Gastroesophageal sphincter (tissue), 3 donors: ENCODE measurements at regions not wholly inside any gene's neighbourhood (a gene's known extent, or its start where the extent isn't known, plus 50 kb on each side); places are given as distances from the start of the nearest gene placed in this dataset.

Experiments
- CTCF ChIP-seq, 4 experiments: fragments of 200-600 bp in 2 of 4; fragments of 450-650 bp in 2 of 4; sonication (generic) in 1 of 4; IDR thresholded peaks; one replicate each; pipeline ENCODE4 v1.5.1; 2017 to 2019; ENCODE audit warnings: antibody characterized with exemption in 4 of 4, mild to moderate bottlenecking in 2 of 4, moderate library complexity in 2 of 4
- EP300 ChIP-seq: sonication (generic); formaldehyde crosslinking; IDR thresholded peaks from one replicate; pipeline ENCODE4 v1.6.1; 2017; ENCODE audit warnings: antibody characterized with exemption, mild to moderate bottlenecking
- POLR2A ChIP-seq, 2 donors: fragments of 450-650 bp; IDR thresholded peaks; one replicate each; pipeline ENCODE4 v1.6.1; 2017; ENCODE audit warnings: antibody characterized with exemption in 2 of 2, mild to moderate bottlenecking in 2 of 2, moderate library complexity in 1 of 2
- POLR2AphosphoS5 ChIP-seq: sonication (generic); formaldehyde crosslinking; IDR thresholded peaks from one replicate; pipeline ENCODE4 v1.6.1; 2017; ENCODE audit warnings: antibody characterized with exemption

GRCh38 chr1:181936269-181936668 lies 125.2 kb downstream of the ZNF648 start:
- TF ChIP-seq CTCF (IDR thresholded peaks at IDR 0.05) (no peak), POLR2A (IDR thresholded peaks at IDR 0.05) (no peak), EP300 (no peak), POLR2AphosphoS5 (no peak)
